Smooth muscle cell (in vitro differentiated cells): ENCODE measurements at regions not wholly inside any gene's neighbourhood (a gene's known extent, or its start where the extent isn't known, plus 50 kb on each side); places are given as distances from the start of the nearest gene placed in this dataset.

Experiments used
- DNase-seq: peaks from one replicate; lab custom pipeline; 2025; ENCODE audit not compliant: unreplicated experiment; lab: John Stamatoyannopoulos, UW
- H2AFZ ChIP-seq: fragments of 200-600 bp; sonication (generic); 2 replicates; pipeline ENCODE4 v1.6.0; 2016; ENCODE audit warnings: antibody characterized with exemption, low read depth, mild to moderate bottlenecking
- H3F3A ChIP-seq: fragments of 200-600 bp; sonication (generic); 2 replicates; pipeline ENCODE4 v1.6.0; 2017; ENCODE audit warnings: antibody characterized with exemption, low read depth
- H3K27ac ChIP-seq: fragments of 200-600 bp; sonication (generic); 2 replicates; pipeline ENCODE4 v1.5.1; 2016; ENCODE audit warnings: low read depth, mild to moderate bottlenecking
- H3K27me3 ChIP-seq: fragments of 200-600 bp; sonication (generic); 2 replicates; pipeline ENCODE4 v1.6.1; 2016; ENCODE audit warnings: low read depth, mild to moderate bottlenecking
- H3K36me3 ChIP-seq: fragments of 200-600 bp; sonication (generic); 2 replicates; pipeline ENCODE4 v1.5.1; 2016; ENCODE audit warnings: low read depth
- H3K4me1 ChIP-seq: fragments of 200-600 bp; sonication (generic); 2 replicates; pipeline ENCODE4 v1.5.1; 2016; ENCODE audit warnings: low read depth
- H3K4me2 ChIP-seq: fragments of 200-600 bp; sonication (generic); 2 replicates; pipeline ENCODE4 v1.6.0; 2016; ENCODE audit warnings: mild to moderate bottlenecking
- H3K4me3 ChIP-seq: fragments of 200-600 bp; sonication (generic); 2 replicates; pipeline ENCODE4 v1.5.1; 2016; ENCODE audit warnings: mild to moderate bottlenecking
- H3K79me2 ChIP-seq: fragments of 200-600 bp; sonication (generic); 2 replicates; pipeline ENCODE4 v1.6.0; 2016; ENCODE audit warnings: low read depth, mild to moderate bottlenecking
- H3K9ac ChIP-seq: fragments of 200-600 bp; sonication (generic); 2 replicates; pipeline ENCODE4 v1.6.0; 2016; ENCODE audit warnings: low read depth
- H3K9me3 ChIP-seq: fragments of 200-600 bp; sonication (generic); replicated peaks from 2 replicates; pipeline ENCODE4 v1.5.1; 2016; ENCODE audit warnings: low read depth
- H4K20me1 ChIP-seq: fragments of 200-600 bp; sonication (generic); 2 replicates; pipeline ENCODE4 v1.6.0; 2016; ENCODE audit warnings: low read depth
- CTCF ChIP-seq: fragments of 200-600 bp; sonication (generic); IDR thresholded peaks from 2 replicates; pipeline ENCODE4 v1.5.1; 2017; ENCODE audit warnings: borderline replicate concordance, mild to moderate bottlenecking, antibody characterized with exemption; ENCODE audit not compliant: insufficient read depth, poor library complexity, severe bottlenecking
- WGBS: methylation state at CpG from one replicate; pipeline ENCODE4 v1.1.7; 2016; ENCODE audit warnings: low lambda C conversion rate; 5-methylcytosine and 5-hydroxymethylcytosine counted together

- peaks cover 9% of the 10 kb centered on the region for H3K27me3 ChIP-seq
- no peaks in the 10 kb centered on the region for H3K9me3 ChIP-seq
- no peaks in the 10 kb centered on the region for H3K79me2 ChIP-seq
- H3F3A ChIP-seq, result no peaks in the 10 kb centered on the region
- no peak overlapping the region for H3K4me3 ChIP-seq
- no peak overlapping the region for H2AFZ ChIP-seq
- H3K4me2 ChIP-seq, result no peak overlapping the region
- H3K4me1 ChIP-seq, result no peaks in the 10 kb centered on the region
- no peak overlapping the region for H3K9ac ChIP-seq
- H3K36me3 ChIP-seq, result no peaks in the 10 kb centered on the region
- no peak overlapping the region for H3K27ac ChIP-seq
- TF ChIP-seq CTCF, result no peak
- no peak for DNase-seq
- H4K20me1 ChIP-seq, result no peaks in the 10 kb centered on the region
- WGBS, result 87% methylated on average over 8 of the region's 8 CpGs
Measured at GRCh38 chr1:29793653-29794348, 557.5 kb downstream of the PTPRU start.

GRCh38 chr1:29793101-29793546, 556.8 kb downstream of the PTPRU start:
- no peaks in the 10 kb centered on the region for H4K20me1 ChIP-seq
- no peak overlapping the region for H3K27ac ChIP-seq
- no peaks in the 10 kb centered on the region for H3F3A ChIP-seq
- 16% methylated on average over 7 of the region's 8 CpGs for WGBS
- no peaks in the 10 kb centered on the region for H3K4me1 ChIP-seq
- no peaks in the 10 kb centered on the region for H3K36me3 ChIP-seq
- no peak overlapping the region for H3K4me2 ChIP-seq
- H3K4me3 ChIP-seq, result no peak overlapping the region
- no peaks in the 10 kb centered on the region for H3K9me3 ChIP-seq
- no peaks in the 10 kb centered on the region for H3K79me2 ChIP-seq
- DNase-seq, result peak; percentile 68
- H3K9ac ChIP-seq, result no peak overlapping the region
- H3K27me3 ChIP-seq, result peaks cover 9% of the 10 kb centered on the region
- H2AFZ ChIP-seq, result no peak overlapping the region
- peak; percentile 83 for TF ChIP-seq CTCF

GRCh38 chr1:29789910-29790247, 553.6 kb downstream of the PTPRU start:
- Histone ChIP-seq H3K9me3 (no peaks in the 10 kb centered on the region), H3K4me1 (no peaks in the 10 kb centered on the region), H3K27ac (no peak overlapping the region), H3F3A (no peaks in the 10 kb centered on the region), H3K4me3 (no peak overlapping the region), H3K27me3 (peaks cover 9% of the 10 kb centered on the region), H3K79me2 (no peaks in the 10 kb centered on the region), H4K20me1 (no peaks in the 10 kb centered on the region), H3K4me2 (no peak overlapping the region), H3K36me3 (no peaks in the 10 kb centered on the region), H2AFZ (no peak overlapping the region), H3K9ac (no peak overlapping the region)
- WGBS, result 92% methylated on average over 6 of the region's 6 CpGs
- DNase-seq, result no peak
- TF ChIP-seq CTCF, result no peak
